ENCODE measurements at regions not wholly inside any gene's neighbourhood (a gene's known extent, or its start where the extent isn't known, plus 50 kb on each side); places are given as distances from the start of the nearest gene placed in this dataset.

DNA sequence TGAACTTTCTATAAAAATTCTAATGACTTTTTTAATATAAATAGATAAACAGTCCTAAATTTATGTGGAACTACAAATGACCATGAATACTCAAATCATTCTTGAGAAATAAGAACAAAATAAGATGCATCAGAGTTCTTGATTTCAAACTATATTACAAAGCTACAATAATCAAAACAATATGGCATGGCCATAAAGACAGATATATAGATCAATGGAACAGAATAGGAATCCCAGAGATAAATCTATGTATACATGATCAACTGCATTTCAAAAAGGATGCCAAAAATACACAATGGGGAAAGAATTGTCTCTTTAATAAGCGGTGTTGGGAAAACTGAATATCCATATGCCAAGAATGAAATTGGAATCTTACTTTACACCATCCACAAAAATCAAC, 98.4 kb upstream of the IL15 start (continued):
- TF ChIP-seq RAD21 (IDR thresholded peaks at IDR 0.05; ENCODE audit: low read length) (no peak), FOXM1 (IDR thresholded peaks at IDR 0.05; ENCODE audit: low read depth) (no peak), YY1 (IDR thresholded peaks at IDR 0.05; ENCODE audit: low read depth) (no peak), RFX5 (IDR thresholded peaks at IDR 0.05; ENCODE audit: low read length) (no peak)
- TF ChIP-seq, protein P1, sequence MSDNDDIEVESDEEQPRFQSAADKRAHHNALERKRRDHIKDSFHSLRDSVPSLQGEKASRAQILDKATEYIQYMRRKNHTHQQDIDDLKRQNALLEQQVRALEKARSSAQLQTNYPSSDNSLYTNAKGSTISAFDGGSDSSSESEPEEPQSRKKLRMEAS (IDR thresholded peaks at IDR 0.05; ENCODE audit: low read depth) = no peak

DNA sequence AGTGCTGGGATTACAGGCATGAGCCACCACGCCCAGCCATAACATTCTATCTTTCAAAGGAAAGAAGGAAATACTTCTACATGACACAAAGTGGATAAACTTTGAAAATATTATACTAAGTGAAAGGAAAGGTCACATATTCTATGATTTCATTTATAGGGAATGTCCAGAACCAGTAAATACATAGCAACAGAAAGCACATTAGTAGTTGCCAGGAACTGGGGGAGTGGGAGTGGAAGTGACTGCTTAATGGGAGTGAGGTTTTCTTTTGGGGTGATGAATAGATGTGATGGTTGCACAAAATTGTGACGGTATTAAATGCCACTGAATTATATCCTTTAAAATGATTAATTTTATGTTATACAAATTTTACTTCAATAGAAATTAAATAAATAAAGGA, 95.7 kb upstream of the IL15 start:
- no peak overlapping the region for H3K9ac ChIP-seq
- no peak for TF ChIP-seq YY1 (IDR thresholded peaks at IDR 0.05; ENCODE audit: low read depth)
- TF ChIP-seq USF1 (IDR thresholded peaks at IDR 0.05; ENCODE audit: borderline replicate concordance, low read depth) = no peak
- no peak for TF ChIP-seq NFIC (IDR thresholded peaks at IDR 0.05; ENCODE audit: borderline replicate concordance)
- TF ChIP-seq RFX5 (IDR thresholded peaks at IDR 0.05; ENCODE audit: low read length) = no peak
- TF ChIP-seq MEF2A (IDR thresholded peaks at IDR 0.05; ENCODE audit: borderline replicate concordance, low read depth) = no peak
- TF ChIP-seq TCF12 (IDR thresholded peaks at IDR 0.05) = no peak
- no peak for TF ChIP-seq RCOR1 (IDR thresholded peaks at IDR 0.05; ENCODE audit: low read length)
- no peak for TF ChIP-seq POLR2AphosphoS5 (IDR thresholded peaks at IDR 0.05; ENCODE audit: low read depth, low read length)
- TF ChIP-seq RAD21 (IDR thresholded peaks at IDR 0.05; ENCODE audit: low read length) = no peak
- no peak for TF ChIP-seq RXRA (IDR thresholded peaks at IDR 0.05; ENCODE audit: borderline replicate concordance, low read depth)
- TF ChIP-seq FOXJ3 (CRISPR knock-in tag; IDR thresholded peaks at IDR 0.05) = no peak
- no peak for TF ChIP-seq PBX3 (IDR thresholded peaks at IDR 0.05)
- ChIA-PET POLR2A (no interaction called here), CTCF (no interaction called here)
- no peak overlapping the region for H3K4me2 ChIP-seq
- peaks cover 0 to 2% of the 10 kb centered on the region in 2 experiments; a peak in 1 of 4 replicates for H3K4me1 ChIP-seq (ENCODE audit: control insufficient read depth in 1 of 2, insufficient read depth in 2 of 2, low read depth in 1 of 2, low read length in 1 of 2)
- no peaks in the 10 kb centered on the region for H3K79me2 ChIP-seq (ENCODE audit: insufficient read depth)
- no peaks in the 10 kb centered on the region for H3K9me2 ChIP-seq
- no peaks in the 10 kb centered on the region for H3K27me3 ChIP-seq (ENCODE audit: insufficient read depth)
- H3K27ac ChIP-seq (ENCODE audit: low read depth in 2 of 2, low read length in 1 of 2) = no peak overlapping the region
- H4K20me1 ChIP-seq (ENCODE audit: insufficient read depth) = no peaks in the 10 kb centered on the region
- no peak overlapping the region for H2AFZ ChIP-seq (ENCODE audit: low read depth)
- WGBS (ENCODE audit: low lambda C conversion rate) = 84% methylated on average over 2 of the region's 2 CpGs
- peaks cover 5% of the 10 kb centered on the region for H3K9me3 ChIP-seq
- no peaks in the 10 kb centered on the region for H3F3A ChIP-seq (replicated peaks; ENCODE audit: insufficient read depth)
- H3K36me3 ChIP-seq (replicated peaks in 1 of 2; ENCODE audit: control insufficient read depth in 1 of 2, insufficient read depth in 2 of 2, low read length in 1 of 2) = peaks cover 0 to 4% of the 10 kb centered on the region in 2 experiments
- no peak for DNase-seq
- H3K4me3 ChIP-seq (ENCODE audit: low read depth in 2 of 2, low read length in 1 of 2) = no peak overlapping the region

DNA sequence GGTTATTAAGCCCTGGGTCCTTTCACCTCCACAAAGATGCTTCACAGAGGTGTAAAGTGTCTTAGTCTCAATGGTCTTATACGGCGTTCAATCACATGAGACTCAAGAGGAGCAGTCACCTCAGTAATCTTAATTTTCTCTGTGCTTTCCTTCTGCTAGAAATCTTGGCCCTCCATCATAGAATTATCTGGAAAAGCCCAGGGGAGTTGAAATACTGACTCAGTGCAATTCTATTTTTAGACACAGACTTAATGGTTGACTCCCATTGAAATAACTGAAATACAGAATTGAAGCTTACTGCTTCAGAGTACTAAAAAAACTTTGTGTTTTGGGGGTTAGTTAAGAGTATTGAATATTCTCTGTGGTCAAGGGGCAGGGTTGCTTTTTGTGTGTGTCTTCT, 94.5 kb upstream of the IL15 start:
- H3K4me2 ChIP-seq = no peak overlapping the region
- peaks cover 0 to 4% of the 10 kb centered on the region in 2 experiments for H3K36me3 ChIP-seq (replicated peaks in 1 of 2; ENCODE audit: control insufficient read depth in 1 of 2, insufficient read depth in 2 of 2, low read length in 1 of 2)
- ChIA-PET POLR2A (no interaction called here), CTCF (interaction anchor here (1.2 kb wide), 1 partner anchor 196 kb away, joined by 4 read pairs; no protein-coding TSS in a partner anchor)
- no peaks in the 10 kb centered on the region for H3K27me3 ChIP-seq (ENCODE audit: insufficient read depth)
- H3K9me2 ChIP-seq = no peaks in the 10 kb centered on the region
- H3K9me3 ChIP-seq = peaks cover 5% of the 10 kb centered on the region
- no peaks in the 10 kb centered on the region for H3F3A ChIP-seq (replicated peaks; ENCODE audit: insufficient read depth)
- no peak overlapping the region for H3K9ac ChIP-seq
- no peaks in the 10 kb centered on the region for H3K79me2 ChIP-seq (ENCODE audit: insufficient read depth)
- 100% methylated on average over 2 of the region's 2 CpGs for WGBS (ENCODE audit: low lambda C conversion rate)
- H3K4me1 ChIP-seq (ENCODE audit: control insufficient read depth in 1 of 2, insufficient read depth in 2 of 2, low read depth in 1 of 2, low read length in 1 of 2) = peaks cover 0 to 2% of the 10 kb centered on the region in 2 experiments; a peak in 1 of 4 replicates
- no peak overlapping the region for H2AFZ ChIP-seq (ENCODE audit: low read depth)
- no peak overlapping the region for H3K4me3 ChIP-seq (ENCODE audit: low read depth in 2 of 2, low read length in 1 of 2)
- no peaks in the 10 kb centered on the region for H4K20me1 ChIP-seq (ENCODE audit: insufficient read depth)
- no peak overlapping the region for H3K27ac ChIP-seq (ENCODE audit: low read depth in 2 of 2, low read length in 1 of 2)
- TF ChIP-seq SMC3 (IDR thresholded peaks at IDR 0.05; ENCODE audit: low read depth, low read length) (no peak), RFX5 (IDR thresholded peaks at IDR 0.05; ENCODE audit: low read length) (no peak), MEF2A (IDR thresholded peaks at IDR 0.05; ENCODE audit: borderline replicate concordance, low read depth) (no peak), NFIC (IDR thresholded peaks at IDR 0.05; ENCODE audit: borderline replicate concordance) (no peak), TEAD4 (IDR thresholded peaks at IDR 0.05; ENCODE audit: borderline replicate concordance, insufficient read depth) (no peak), RCOR1 (IDR thresholded peaks at IDR 0.05; ENCODE audit: low read length) (no peak), TCF12 (IDR thresholded peaks at IDR 0.05) (no peak), ZBTB33 (IDR thresholded peaks at IDR 0.05; ENCODE audit: borderline replicate concordance, low read depth) (no peak), FOXJ3 (CRISPR knock-in tag; IDR thresholded peaks at IDR 0.05) (no peak), POLR2AphosphoS5 (IDR thresholded peaks at IDR 0.05; ENCODE audit: low read depth, low read length) (no peak), RAD21 (IDR thresholded peaks at IDR 0.05; ENCODE audit: low read length) (no peak), JUND (IDR thresholded peaks at IDR 0.05) (no peak), FOSL2 (IDR thresholded peaks at IDR 0.05; ENCODE audit: borderline replicate concordance, low read depth) (no peak), CHD2 (IDR thresholded peaks at IDR 0.05; ENCODE audit: low read length, partially characterized antibody) (no peak), YY1 (IDR thresholded peaks at IDR 0.05; ENCODE audit: low read depth) (no peak), NRF1 (IDR thresholded peaks at IDR 0.05; ENCODE audit: low read depth, low read length) (no peak), ELF1 (IDR thresholded peaks at IDR 0.05) (no peak)
- TF ChIP-seq, protein P2, sequence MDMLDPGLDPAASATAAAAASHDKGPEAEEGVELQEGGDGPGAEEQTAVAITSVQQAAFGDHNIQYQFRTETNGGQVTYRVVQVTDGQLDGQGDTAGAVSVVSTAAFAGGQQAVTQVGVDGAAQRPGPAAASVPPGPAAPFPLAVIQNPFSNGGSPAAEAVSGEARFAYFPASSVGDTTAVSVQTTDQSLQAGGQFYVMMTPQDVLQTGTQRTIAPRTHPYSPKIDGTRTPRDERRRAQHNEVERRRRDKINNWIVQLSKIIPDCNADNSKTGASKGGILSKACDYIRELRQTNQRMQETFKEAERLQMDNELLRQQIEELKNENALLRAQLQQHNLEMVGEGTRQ (IDR thresholded peaks at IDR 0.05; ENCODE audit: borderline replicate concordance, low read depth, low read length) = no peak
- no peak for DNase-seq

All from SK-N-SH (cell line).